Keratinocyte (primary cell): ENCODE measurements at regions not wholly inside any gene's neighbourhood (a gene's known extent, or its start where the extent isn't known, plus 50 kb on each side); places are given as distances from the start of the nearest gene placed in this dataset.

Source experiments
- DNase-seq: peaks from one replicate; pipeline ENCODE4 v3.0.0-alpha.2; 2011; ENCODE audit warnings: low read depth, missing footprints, low spot score
- FAIRE-seq: peaks from 2 replicates; lab custom pipeline; 2011; peaks lifted over from hg19 to GRCh38; lab: Jason Lieb, UNC
- H2AFZ ChIP-seq: 2 replicates; pipeline ENCODE4 v1.6.0; 2012; ENCODE audit warnings: low read length, control low read depth, inconsistent platforms; ENCODE audit not compliant: control insufficient read depth
- H3K27ac ChIP-seq: 2 replicates; pipeline ENCODE4 v1.5.1; 2011; ENCODE audit warnings: low read length; ENCODE audit not compliant: control insufficient read depth, insufficient read depth
- H3K27me3 ChIP-seq: 3 replicates; pipeline ENCODE4 v1.6.0; 2011; ENCODE audit warnings: low read length; ENCODE audit not compliant: control insufficient read depth, insufficient read depth; ENCODE audit errors: extremely low read depth
- H3K36me3 ChIP-seq, 2 experiments: 2 replicates in 1 of 2; 3 replicates in 1 of 2; pipeline ENCODE4 v1.5.1; 2011; ENCODE audit warnings: low read length in 2 of 2, mild to moderate bottlenecking in 1 of 2; ENCODE audit not compliant: control insufficient read depth in 2 of 2, insufficient read depth in 2 of 2; ENCODE audit errors: extremely low read depth in 1 of 2
- H3K4me1 ChIP-seq: 3 replicates; pipeline ENCODE4 v1.5.1; 2011; ENCODE audit warnings: low read length; ENCODE audit not compliant: control insufficient read depth, insufficient read depth; ENCODE audit errors: extremely low read depth
- H3K4me2 ChIP-seq: 3 replicates; pipeline ENCODE4 v1.6.0; 2011; ENCODE audit warnings: low read depth, low read length; ENCODE audit not compliant: control insufficient read depth, insufficient read depth; ENCODE audit errors: extremely low read depth
- H3K4me3 ChIP-seq, 3 experiments: fragments of 200-600 bp in 1 of 3; sonication (generic) in 1 of 3; 2 replicates in 2 of 3; 3 replicates in 1 of 3; pipeline ENCODE4 v1.5.1; 2011 to 2016; ENCODE audit warnings: low read length in 3 of 3, mild to moderate bottlenecking in 3 of 3, control low read depth in 2 of 3, inconsistent platforms in 1 of 3, low read depth in 1 of 3, mixed read lengths in 1 of 3, mixed run types in 1 of 3, moderate library complexity in 1 of 3; ENCODE audit not compliant: control insufficient read depth in 2 of 3, insufficient read depth in 2 of 3; ENCODE audit errors: extremely low read depth in 1 of 3
- H3K79me2 ChIP-seq: 2 replicates; pipeline ENCODE4 v1.6.0; 2012; ENCODE audit warnings: low read length; ENCODE audit not compliant: control insufficient read depth, insufficient read depth
- H3K9ac ChIP-seq: 3 replicates; pipeline ENCODE4 v1.6.0; 2011; ENCODE audit warnings: low read length; ENCODE audit not compliant: control insufficient read depth, insufficient read depth; ENCODE audit errors: extremely low read depth
- H3K9me1 ChIP-seq: 3 replicates; pipeline ENCODE4 v1.6.0; 2011; ENCODE audit warnings: low read length; ENCODE audit not compliant: control insufficient read depth, insufficient read depth; ENCODE audit errors: extremely low read depth
- H3K9me3 ChIP-seq: 2 replicates; pipeline ENCODE4 v1.5.1; 2012; ENCODE audit warnings: low read depth, low read length; ENCODE audit not compliant: control insufficient read depth
- H4K20me1 ChIP-seq: 3 replicates; pipeline ENCODE4 v1.6.0; 2011; ENCODE audit warnings: low read length; ENCODE audit not compliant: control insufficient read depth, insufficient read depth; ENCODE audit errors: extremely low read depth
- CTCF ChIP-seq, 3 experiments: IDR thresholded peaks in 1 of 3; conservative IDR thresholded peaks in 1 of 3; optimal IDR thresholded peaks in 1 of 3; 2 replicates in 2 of 3; 3 replicates in 1 of 3; pipeline versions ENCODE3 to v1.5.1; 2011; ENCODE audit warnings: low read length in 3 of 3, mild to moderate bottlenecking in 3 of 3, moderate library complexity in 2 of 3, control low read depth in 1 of 3, inconsistent platforms in 1 of 3; ENCODE audit not compliant: insufficient read depth in 2 of 3; ENCODE audit errors: extremely low read depth in 1 of 3
- EZH2 ChIP-seq: IDR thresholded peaks from one replicate; pipeline ENCODE4 v1.6.1; 2012; ENCODE audit warnings: inconsistent platforms, mild to moderate bottlenecking, low read length, moderate library complexity
- dilution Hi-C: fragments of 300-500 bp; cut with MboI; formaldehyde crosslinking; loops from one replicate; pipeline ENCODE4 v1.7.0; 2020; ENCODE audit warnings: low sequenced_read_pairs; ENCODE audit not compliant: extremely low pct_ligation_motif_present

- dilution Hi-C loops, result no loop called here
- Histone ChIP-seq H3K9me3 (no peaks in the 10 kb centered on the region), H3K9me1 (no peaks in the 10 kb centered on the region), H3K79me2 (no peaks in the 10 kb centered on the region), H3K36me3 (no peaks in the 10 kb centered on the region), H3K4me3 (no peak overlapping the region), H3K27me3 (no peaks in the 10 kb centered on the region), H3K4me1 (no peaks in the 10 kb centered on the region), H3K9ac (no peak overlapping the region), H4K20me1 (no peaks in the 10 kb centered on the region), H3K27ac (no peak overlapping the region), H3K4me2 (no peak overlapping the region), H2AFZ (no peak overlapping the region)
- no peak for FAIRE-seq
- no peak for DNase-seq
- TF ChIP-seq EZH2 (no peak), CTCF (optimal IDR thresholded peaks at IDR 0.05 in 1 of 3, IDR thresholded peaks at IDR 0.05 in 1 of 3, conservative IDR thresholded peaks at IDR 0.05 in 1 of 3; ENCODE audit: extremely low read depth in 1 of 3, insufficient read depth in 2 of 3, low read length in 3 of 3) (no peak)
Observed at GRCh38 chr3:13148126-13148525, 74.9 kb upstream of the IQSEC1 start.

GRCh38 chr3:13147344-13147743, 74.1 kb upstream of the IQSEC1 start:
- Histone ChIP-seq H3K9ac (no peak overlapping the region), H3K4me2 (no peak overlapping the region), H3K79me2 (no peaks in the 10 kb centered on the region), H3K4me1 (no peaks in the 10 kb centered on the region), H3K4me3 (no peak overlapping the region), H2AFZ (no peak overlapping the region), H3K27ac (no peak overlapping the region), H3K9me1 (no peaks in the 10 kb centered on the region), H3K9me3 (no peaks in the 10 kb centered on the region), H3K27me3 (no peaks in the 10 kb centered on the region), H4K20me1 (no peaks in the 10 kb centered on the region), H3K36me3 (no peaks in the 10 kb centered on the region)
- dilution Hi-C loops, result no loop called here
- TF ChIP-seq CTCF (optimal IDR thresholded peaks at IDR 0.05 in 1 of 3, IDR thresholded peaks at IDR 0.05 in 1 of 3, conservative IDR thresholded peaks at IDR 0.05 in 1 of 3; ENCODE audit: extremely low read depth in 1 of 3, insufficient read depth in 2 of 3, low read length in 3 of 3), result no peak
- no peak for TF ChIP-seq EZH2
- FAIRE-seq (no peak), DNase-seq (no peak)
